CD4-positive, alpha-beta T cell treated with Interleukin-4 for 1 hour (primary cell): ENCODE measurements at regions not wholly inside any gene's neighbourhood (a gene's known extent, or its start where the extent isn't known, plus 50 kb on each side); places are given as distances from the start of the nearest gene placed in this dataset.

Experiments used
- DNase-seq, 2 donors: peaks; one replicate each; pipeline ENCODE4 v3.0.0-alpha.2; 2020 to 2022

DNA sequence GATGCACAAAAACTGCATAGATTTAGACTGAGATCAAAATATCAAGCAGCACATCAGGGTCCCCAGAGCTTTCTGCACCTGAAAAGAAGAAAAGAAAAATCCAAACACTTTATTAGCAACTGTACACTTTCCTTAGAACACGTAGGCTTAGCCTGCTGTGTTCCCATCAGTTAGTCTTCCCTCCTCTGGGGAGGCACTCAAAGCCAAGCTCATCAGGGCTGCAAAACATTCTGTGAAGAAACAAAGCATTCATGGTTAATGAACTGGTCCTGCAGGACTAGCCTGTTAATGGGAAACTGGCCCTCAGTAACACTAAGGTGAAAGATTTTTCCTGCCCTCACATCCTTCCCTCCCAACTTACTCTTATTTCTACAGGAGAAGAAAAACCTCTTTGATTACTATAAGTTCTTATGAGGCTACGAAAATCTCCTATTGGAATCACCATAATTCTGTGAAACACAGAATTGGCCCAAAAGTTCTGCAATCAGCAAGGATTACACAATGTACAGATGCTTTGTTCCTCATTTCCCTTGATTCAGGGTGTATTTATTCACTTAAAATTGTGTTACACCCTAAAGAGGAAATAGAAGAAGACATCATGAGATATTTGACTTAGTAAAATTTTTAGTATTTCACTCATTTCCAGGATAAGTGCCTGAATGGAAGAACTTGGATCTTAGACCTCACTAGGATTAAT lies 901.0 kb upstream of the MAP3K7 start:
- no peak for DNase-seq

DNA sequence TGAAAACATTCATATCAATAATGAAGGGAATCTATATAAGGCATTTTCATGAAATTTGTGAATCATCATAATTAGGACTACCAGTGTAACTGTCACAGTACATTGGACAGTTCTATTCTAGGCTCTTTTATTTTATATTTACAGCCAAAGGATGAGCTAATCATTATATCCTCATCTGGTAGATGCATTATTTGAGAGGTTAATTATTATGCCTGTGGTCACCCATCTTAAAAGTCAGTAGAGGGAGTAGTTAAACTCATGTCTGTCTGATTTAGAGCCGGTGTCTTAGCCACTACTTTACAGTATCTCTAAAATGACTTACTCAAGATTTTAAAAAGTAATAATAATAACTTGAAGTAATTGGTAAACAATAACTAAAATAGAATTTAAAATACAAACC lies 899.3 kb upstream of the MAP3K7 start:
- no peak for DNase-seq

DNA sequence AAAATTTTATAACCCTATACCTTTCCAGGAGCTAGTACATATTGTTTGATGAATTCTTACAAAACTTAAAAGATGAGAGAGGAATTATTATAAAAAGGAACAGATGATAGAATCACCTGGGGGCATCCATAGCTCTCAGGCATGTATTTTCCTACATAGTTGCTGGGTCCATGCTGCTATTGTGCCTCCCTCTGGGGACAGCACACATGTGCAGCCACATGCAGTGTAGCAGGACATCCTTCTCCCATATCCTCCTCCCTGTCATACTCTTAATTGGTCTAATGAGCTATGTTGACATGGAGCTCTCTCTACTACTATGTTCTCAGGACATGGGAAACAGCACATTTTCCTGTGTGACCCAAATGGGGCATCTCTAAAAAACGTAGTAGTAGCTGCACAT lies 898.2 kb upstream of the MAP3K7 start:
- no peak for DNase-seq

DNA sequence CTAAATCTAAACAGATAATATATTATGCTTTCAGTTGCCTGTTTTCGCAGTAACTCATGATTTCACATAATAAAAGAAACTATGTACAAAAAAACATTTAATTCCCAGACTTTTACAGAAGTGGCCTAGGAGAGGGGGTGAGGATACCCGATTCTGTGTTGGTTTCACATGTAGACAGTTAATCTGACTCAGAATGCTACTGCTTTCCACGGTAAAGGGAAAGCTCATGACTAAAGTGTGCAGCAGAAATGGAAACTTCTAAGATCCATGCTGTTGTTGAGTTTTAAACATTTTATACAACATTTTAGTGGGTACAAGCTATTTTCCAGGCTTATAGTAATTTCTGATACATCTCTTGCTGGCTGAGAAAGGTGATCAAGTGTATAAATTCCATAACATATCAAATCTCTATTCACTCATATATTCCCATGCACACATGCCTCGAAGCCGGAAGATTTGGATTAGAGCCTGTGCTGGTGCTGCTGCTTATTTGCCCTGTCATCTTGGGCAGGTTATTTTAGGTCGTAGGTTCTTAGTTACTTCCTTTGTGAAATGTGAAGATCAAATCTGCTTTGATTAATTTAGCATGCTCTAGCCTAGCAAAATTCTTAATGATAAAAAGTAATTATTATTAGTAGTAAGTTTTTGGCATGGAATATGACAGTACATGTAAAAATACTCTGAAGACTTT lies 896.7 kb upstream of the MAP3K7 start:
- no peak for DNase-seq

DNA sequence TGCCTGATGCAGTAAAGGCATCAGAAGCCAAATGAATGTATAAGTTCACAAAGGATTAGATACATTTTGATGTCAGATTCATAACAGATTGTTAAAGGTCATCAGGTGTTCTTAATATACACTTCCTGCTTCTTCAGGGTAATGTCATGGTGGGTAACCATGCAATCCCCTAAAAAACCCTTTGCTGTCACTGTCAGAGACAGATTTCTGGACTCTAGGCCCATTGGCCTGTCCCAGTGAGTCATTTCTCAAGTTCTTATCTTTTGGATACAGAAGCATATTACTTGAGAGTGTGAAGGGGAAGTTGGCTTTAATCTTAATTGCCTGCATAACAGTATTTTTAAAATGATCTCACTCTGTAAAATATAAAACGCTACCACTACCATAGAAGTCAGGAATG lies 895.6 kb upstream of the MAP3K7 start:
- DNase-seq = no peak

DNA sequence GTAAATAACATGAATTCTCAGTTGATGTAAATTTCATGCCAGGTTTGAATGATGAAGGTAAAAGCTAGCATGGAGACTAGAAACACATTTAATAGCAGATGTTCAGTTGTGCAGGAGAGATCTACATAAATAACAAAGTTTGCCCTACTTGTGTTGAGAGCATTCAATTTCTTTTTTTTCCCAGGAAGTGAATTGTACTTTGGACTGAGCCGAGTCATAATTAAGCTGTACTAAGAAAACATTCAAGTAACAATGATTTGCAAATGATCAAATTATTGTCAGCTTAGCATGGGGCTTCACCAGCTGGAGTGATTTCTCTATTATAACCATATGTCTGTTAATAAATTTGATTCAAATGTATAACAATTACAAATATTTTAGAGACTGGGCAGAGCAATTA lies 893.5 kb upstream of the MAP3K7 start:
- no peak for DNase-seq

DNA sequence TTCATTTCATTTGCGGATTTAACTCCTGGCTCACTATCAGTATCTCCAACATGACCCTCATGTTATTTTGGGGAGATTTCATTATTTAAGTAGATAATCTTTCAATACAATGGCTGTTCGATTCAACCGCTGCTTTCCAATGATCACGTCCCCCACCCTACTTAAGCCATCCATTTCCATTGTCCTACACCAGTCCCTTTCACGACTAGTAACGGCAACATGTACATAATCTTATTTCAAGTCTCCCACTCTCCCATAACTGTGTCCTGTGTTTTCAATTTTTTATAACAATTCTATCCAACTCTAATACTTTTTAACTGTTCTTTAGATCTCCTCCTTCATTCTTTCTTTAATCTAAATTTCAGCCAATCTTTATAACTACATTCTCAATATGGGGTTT lies 890.8 kb upstream of the MAP3K7 start:
- DNase-seq = no peak

DNA sequence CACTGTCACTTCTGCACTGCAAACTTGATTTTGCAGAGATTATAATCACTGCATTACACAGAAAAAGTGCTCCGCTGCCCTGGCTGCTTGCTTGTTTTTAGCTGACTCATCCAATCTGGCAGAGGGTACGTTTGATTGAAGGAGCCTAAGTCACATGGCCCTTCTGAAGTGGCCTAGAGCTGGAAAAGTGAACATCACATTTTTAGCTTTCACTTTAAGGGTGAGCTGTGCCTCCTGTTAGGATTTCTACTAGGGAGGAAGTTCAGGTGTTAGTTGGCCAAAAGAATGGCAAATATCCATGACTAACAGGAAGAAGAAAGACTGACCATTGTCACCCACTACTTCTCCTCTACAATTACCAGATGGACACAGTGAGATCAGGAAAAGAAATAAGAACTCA lies 889.1 kb upstream of the MAP3K7 start:
- no peak for DNase-seq

DNA sequence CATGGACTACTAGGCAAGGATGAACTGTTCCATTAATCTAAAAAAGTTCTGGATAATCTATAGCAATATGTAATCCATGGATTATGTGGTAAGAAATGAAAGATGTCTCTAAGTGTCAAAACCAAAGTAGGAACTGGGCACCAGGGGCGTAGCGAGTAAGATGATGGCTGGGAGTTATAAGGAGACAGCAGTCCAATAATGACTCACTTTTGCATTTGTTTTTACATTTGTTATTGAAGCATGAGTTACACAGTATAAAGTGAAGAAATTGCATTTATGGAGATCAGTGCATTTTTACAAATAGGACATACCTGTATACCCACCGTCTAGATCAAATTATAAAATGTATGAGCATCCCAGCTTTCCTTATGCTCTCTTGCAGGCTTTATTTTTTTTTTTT lies 878.5 kb upstream of the MAP3K7 start:
- no peak for DNase-seq

DNA sequence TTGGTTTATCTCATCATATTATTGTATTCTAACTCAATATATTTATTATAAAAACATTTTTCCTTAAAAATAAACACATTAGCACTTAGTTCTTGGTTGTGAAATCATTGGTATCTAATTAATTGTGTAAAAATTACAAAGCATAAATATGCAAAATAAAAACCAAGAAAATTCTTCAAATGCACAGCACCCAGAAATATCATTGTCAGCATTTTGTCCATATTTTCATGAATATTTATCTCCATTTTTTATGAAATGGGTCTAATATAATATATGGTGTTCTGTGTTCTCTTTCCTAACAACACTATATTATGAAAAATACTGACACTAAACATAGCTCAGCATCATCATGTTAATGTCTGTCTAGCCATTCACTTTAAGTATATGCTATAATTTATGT lies 877.8 kb upstream of the MAP3K7 start:
- no peak for DNase-seq

DNA sequence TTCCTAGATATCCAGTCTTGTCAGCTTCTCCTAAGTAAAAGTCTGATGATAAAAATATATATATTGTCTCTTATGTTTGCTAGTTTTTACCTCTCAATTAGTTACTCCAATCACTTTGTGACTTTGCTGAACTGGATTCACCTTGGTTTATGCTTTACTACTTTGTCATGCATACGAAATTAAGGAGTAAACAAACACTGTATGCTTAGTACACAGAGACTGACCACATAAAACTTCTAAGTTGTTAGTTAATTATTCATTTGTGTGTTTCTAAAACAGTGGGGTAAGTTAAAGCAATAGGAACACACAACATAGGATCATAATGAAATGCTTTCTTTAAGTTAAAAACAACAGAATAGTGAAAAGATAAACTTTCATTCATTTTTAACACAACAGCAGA lies 877.3 kb upstream of the MAP3K7 start:
- no peak for DNase-seq

DNA sequence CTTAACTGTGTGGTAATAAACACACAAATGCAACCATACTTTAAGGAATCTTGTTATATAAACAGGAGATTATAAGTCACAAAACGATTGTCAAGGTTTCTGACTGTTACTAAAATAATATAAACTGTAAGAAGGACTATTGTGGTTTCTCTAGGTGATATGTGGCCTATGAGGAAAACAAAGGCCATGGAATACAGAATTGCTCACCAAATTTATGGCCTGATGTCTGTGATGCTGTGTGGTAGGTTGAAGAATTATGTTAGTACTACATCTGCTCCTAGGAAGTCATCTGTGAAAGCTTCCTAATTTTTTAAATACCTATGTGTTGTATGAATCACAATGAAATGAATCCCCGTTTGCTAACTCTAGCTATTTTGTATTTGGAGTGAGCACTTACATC lies 875.4 kb upstream of the MAP3K7 start:
- DNase-seq = no peak

DNA sequence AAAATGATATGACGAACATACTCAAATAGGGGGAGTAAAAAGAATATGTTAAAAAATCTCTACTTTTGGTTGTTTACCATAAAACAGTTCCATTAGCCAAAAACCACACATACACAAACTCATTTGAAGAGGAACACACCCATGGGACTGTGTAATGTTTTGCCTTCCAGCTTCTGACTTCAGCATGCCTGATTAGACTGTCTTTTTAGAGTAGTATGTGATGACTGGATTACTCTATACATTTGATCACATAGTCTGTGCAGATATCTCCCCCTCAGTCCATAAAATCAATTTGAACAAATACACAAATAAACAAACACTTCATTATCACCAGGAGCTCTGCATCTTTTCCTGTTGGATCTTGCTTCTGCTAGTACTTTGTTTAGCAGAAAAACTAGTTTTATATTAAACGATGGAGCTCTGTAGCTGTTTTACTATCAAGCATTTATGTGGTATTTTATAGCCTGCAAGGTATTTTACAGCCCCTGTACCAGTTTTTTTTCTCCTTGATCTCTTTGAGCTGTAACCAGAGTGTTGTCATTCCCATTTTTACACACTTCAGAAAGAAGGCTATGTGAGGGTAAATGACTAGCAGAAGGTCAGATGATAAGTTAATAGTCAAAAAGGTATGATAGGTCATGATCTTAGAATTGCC lies 866.5 kb upstream of the MAP3K7 start:
- no peak for DNase-seq

DNA sequence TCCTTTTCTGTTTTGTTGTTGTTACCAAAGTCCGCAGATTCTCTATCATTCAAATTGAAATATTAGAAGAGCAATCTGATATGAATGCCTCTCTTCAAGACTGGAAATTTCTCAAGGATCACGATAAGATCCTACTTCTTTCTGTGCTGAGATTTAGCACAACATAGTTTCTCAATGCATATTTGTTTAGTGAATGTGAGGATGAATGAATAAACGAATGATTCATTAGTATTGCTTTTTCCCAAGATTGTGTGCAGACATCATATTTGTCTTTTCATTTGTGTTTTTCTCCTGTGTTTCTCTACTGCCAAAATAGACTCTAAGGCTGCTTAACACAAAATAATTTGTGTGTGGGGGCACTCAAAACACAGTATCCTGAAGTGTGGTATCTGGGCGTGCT lies 862.7 kb upstream of the MAP3K7 start:
- no peak for DNase-seq

DNA sequence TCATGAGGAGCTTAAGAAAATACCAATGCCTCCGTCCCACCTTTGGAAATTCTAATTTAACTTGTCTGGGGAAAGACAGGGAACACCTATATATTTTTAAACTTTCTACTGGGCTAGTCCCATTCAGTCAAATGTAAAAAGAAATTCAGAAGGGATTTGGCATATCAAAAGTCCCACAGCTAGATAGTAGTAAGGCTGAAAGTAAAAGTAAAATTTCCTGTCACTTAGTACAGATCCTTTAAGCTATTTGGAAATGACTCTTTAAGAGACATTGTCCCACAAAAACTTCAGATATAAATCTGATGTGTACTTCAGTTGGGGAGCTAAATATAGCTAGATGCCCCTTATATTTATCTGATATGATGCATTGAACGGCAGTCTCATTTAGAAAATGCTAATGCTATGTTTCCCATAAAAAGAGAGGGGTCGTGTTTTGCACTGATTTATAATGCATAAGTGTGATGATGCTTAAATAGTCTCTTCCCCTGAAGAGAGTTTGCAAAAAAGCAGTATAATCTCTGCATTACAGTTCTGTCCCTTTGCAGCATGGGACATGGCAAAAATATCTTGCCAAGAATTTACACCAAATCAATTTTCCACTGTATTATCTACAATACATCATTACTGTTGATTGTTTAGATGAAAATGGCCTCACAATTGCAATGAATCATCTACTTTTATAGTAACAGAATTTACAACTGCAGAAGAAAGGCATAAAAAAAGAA lies 860.8 kb upstream of the MAP3K7 start:
- no peak for DNase-seq

DNA sequence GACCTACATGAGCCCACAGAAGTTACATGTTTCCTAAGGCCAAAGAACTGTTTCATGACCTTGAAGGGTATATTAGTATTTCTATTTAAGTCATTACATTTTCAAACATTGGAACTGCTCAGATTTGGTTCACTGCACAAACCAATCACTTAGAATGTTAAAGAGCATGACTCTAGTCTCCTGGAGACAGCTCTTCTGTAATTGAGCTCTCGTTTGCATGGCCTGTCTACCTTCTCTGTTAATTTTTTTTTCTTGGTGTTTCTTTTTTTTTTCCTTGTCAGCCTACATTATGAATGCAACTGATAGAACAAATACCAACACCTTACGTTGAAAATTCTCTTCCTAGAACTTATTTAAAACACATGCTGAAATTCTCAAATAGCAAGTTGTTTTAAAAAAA lies 860.2 kb upstream of the MAP3K7 start:
- no peak for DNase-seq

DNA sequence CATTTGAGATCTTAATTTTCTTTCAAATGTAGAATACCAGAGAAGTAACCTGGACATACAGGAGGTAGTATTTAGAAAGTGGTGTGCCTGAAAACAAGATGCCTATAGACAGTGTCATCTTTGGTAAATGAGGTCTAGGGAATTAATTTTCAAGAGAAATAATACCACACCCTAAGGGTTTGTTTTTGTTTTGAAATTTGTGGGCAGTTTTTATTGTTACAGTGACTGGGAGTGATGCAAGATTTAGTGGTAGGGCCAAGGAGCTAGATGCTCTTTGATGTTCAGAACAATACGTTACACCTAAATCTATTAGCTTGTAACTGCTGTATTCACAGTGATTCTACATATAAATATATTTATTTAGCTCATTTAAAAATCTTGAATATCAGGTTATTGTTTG lies 856.5 kb upstream of the MAP3K7 start:
- no peak for DNase-seq

DNA sequence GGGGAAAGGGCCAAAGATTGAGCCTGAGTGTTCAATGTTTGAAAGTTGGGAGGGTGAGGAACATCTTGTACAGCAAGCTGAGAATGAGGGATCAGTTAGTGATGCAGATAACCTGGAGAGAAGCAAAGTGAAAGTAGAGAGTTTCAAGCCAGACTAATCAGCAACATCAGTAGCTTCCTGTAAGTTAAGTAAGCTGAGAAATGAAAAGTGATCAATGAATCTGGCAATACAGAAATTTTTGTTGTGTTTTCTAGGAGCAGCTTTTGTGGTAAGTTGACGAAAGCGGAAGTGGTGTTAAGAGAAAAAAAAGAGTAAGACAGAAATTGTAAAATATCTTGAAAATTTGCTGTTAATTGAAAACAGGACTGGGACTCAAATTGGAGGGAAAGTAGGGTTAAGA lies 855.5 kb upstream of the MAP3K7 start:
- no peak for DNase-seq

DNA sequence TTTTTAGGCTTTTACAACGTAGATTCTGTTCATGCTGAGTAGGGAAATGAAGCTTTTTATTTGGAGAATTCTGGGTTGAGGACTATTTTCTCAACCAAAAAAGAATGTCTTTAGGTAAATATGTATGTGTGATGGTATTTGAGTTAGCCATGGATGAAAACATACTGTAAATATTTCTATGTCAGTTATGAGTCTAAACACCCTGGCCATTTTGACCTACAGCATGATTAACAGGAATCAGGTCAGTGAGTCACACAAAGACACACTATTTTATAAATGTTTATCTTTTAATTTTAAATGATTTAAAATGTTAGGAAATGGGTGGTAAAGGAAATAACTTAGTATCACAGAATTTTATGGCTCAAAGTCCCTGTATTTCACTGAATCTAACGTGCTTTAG lies 851.7 kb upstream of the MAP3K7 start:
- DNase-seq = no peak

DNA sequence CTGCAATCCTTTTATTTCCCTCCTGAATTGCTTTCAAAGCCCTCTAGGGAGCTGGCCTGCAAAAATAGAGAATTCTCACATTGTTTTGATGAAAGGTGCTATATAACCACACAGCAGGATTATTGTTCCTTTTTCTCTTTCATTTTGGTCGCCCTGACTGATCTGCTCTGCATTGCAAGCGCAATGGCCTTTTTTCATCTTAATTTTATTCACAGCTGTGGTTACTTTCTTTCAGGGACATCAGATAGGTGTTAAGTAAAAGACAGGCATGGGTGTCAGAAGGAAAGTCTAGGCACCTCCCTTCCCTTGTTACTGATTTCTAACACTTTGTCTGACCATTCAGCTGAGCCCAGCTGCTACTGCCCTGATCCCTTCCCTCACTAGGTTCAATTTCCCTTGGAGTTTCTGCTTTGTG lies 850.5 kb upstream of the MAP3K7 start:
- no peak for DNase-seq

DNA sequence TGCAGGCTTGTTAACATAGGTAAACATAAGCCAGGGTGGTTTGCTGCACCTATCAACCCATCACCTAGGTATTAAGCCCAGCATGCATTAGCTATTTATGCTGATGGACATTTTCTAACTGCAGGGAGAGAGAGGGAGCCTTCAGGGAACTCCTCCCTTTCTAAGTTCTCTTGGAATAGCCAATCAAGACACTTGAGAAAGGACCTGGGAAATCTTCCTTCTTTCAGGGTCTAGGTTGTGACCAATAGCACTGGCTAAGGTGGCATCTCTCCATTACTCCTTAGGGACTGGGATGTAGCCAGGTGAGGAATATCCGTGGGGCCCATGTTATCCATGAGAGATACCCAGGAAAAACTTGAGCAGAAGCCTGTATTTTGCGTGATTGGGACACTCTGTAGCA lies 849.6 kb upstream of the MAP3K7 start:
- DNase-seq = no peak

DNA sequence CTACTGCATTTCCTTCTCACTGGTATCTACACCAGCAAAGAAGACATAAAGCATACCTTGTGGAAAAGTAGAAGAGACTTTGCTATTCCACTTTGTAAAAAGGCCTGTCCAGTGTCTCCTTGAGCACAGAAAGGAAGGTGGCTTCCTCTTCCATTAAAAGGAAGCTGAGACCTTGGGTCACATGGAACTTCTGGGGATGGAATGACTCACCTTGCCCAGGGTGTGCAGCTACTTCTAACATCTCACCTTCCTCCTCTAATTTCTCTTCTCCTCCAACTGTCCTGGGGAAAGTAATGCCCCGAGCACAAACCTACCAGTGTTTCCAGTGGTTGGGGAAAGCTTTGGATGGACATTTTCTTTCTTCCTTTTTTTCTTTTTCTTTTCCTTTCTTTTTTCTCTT lies 848.8 kb upstream of the MAP3K7 start:
- no peak for DNase-seq

DNA sequence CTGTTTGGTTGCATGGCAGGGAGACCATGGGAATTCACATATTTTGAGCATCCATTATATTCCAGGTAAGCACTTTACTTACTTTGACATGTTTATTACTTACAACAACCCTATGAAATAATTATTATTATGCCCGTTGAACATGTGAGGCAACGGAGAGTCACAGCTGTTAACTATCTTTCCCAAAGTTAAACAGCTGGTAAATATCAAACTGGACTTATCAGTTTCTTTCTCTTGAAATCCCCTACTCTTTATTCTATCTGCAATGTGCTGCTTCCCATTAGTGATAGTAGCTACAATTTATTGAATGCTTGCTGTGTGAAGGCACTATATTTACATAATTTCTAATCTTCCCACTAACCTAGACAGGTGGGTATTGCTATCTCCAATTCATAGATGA lies 847.7 kb upstream of the MAP3K7 start:
- DNase-seq = no peak
